ENCODE measurements at regions not wholly inside any gene's neighbourhood (a gene's known extent, or its start where the extent isn't known, plus 50 kb on each side); places are given as distances from the start of the nearest gene placed in this dataset.

DNA sequence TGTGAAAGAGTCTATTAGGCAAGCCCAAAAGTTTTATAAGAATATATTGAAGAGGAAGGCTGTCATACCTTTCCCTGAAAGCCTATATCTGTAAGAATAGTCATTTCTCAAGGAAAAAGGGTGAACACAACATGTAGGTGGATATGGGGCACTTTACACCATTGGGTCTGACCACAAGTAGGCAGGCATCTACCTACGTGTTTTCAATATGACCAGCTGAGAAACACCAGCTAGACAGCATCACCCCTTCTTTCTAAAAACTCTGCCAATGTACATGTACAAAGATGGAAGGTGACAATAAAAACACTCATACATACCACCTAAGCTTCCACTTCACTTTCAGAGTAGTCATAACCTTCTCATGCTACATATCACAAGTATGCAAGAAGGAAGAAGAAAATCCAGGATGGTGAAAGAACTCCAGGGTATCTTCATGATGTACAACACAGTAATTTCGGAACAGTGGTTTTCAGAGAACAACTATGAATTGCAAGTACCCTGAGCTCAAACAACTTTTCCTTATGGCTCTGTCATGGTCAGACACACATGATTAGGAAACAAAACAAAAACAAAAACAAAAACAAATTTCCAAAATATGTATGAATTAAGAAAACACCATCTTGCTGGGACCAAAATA is 98.5 kb upstream of the ADGRL2 start:
- no peak for TF ChIP-seq REST (IDR thresholded peaks at IDR 0.05; ENCODE audit: insufficient replicate concordance, low read depth)
- no peak for TF ChIP-seq SPI1 (IDR thresholded peaks at IDR 0.05; ENCODE audit: borderline replicate concordance, low read depth)
- TF ChIP-seq GABPA (IDR thresholded peaks at IDR 0.05; ENCODE audit: low read depth) = no peak
- TF ChIP-seq, protein P1, sequence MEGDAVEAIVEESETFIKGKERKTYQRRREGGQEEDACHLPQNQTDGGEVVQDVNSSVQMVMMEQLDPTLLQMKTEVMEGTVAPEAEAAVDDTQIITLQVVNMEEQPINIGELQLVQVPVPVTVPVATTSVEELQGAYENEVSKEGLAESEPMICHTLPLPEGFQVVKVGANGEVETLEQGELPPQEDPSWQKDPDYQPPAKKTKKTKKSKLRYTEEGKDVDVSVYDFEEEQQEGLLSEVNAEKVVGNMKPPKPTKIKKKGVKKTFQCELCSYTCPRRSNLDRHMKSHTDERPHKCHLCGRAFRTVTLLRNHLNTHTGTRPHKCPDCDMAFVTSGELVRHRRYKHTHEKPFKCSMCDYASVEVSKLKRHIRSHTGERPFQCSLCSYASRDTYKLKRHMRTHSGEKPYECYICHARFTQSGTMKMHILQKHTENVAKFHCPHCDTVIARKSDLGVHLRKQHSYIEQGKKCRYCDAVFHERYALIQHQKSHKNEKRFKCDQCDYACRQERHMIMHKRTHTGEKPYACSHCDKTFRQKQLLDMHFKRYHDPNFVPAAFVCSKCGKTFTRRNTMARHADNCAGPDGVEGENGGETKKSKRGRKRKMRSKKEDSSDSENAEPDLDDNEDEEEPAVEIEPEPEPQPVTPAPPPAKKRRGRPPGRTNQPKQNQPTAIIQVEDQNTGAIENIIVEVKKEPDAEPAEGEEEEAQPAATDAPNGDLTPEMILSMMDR (IDR thresholded peaks at IDR 0.05; ENCODE audit: insufficient read depth, low read length) = no peak
- no peak for TF ChIP-seq POLR2AphosphoS5 (IDR thresholded peaks at IDR 0.05; ENCODE audit: low read depth)
- DNase-seq (ENCODE audit: low read depth in 1 of 2, low spot score in 1 of 2) = no peak
- no peak overlapping the region for H3K27ac ChIP-seq (replicated peaks)
- no peaks in the 10 kb centered on the region for H3K27me3 ChIP-seq (ENCODE audit: insufficient read depth, poor library complexity, severe bottlenecking)
- no peak overlapping the region for H3K4me3 ChIP-seq (replicated peaks; ENCODE audit: insufficient read depth, low read length)

DNA sequence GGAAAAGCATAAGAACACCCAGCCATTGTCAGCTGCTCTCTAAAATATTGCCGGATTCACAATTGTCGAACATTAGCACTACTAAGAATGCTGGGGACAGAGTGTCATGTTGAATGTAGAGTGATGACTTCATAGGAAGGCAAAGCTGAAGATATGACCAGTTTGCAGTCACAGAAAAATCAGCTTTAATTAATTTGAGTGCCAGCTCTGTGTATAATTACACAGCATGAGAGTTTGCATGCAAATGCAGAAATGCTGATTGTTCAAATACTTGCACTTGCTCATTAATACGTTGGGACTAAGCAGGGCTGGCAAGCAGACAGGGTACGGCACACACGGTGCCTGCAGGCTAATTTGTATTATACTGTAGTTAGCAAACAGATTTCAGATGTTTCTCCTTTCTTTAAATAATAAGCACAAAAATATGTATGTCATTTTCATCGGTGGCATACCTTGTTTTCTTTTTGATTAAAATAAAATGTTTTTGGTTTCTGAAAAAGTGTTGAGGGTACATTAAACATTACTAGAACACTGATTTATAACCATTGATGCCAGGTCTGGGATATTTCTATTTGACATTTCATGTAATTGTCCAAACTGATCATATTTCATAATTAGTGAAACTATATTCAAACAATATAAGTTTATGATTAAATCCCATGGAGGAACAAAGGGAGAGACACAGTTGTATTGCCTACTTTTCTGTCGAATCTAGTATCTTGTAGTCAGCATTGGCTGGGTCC is 99.8 kb upstream of the ADGRL2 start:
- no peak for TF ChIP-seq POLR2AphosphoS5 (IDR thresholded peaks at IDR 0.05; ENCODE audit: low read depth)
- TF ChIP-seq GABPA (IDR thresholded peaks at IDR 0.05; ENCODE audit: low read depth) = no peak
- TF ChIP-seq REST (IDR thresholded peaks at IDR 0.05; ENCODE audit: insufficient replicate concordance, low read depth) = no peak
- TF ChIP-seq, protein P1 (IDR thresholded peaks at IDR 0.05; ENCODE audit: insufficient read depth, low read length) = no peak
- TF ChIP-seq SPI1 (IDR thresholded peaks at IDR 0.05; ENCODE audit: borderline replicate concordance, low read depth) = no peak
- Histone ChIP-seq H3K27ac (replicated peaks) (no peak overlapping the region), H3K4me3 (replicated peaks; ENCODE audit: insufficient read depth, low read length) (no peak overlapping the region), H3K27me3 (ENCODE audit: insufficient read depth, poor library complexity, severe bottlenecking) (no peaks in the 10 kb centered on the region)
- DNase-seq (ENCODE audit: low read depth in 1 of 2, low spot score in 1 of 2) = no peak

GRCh38 chr1:81699234-81699633 is 101.5 kb upstream of the ADGRL2 start:
- H3K27me3 ChIP-seq (ENCODE audit: insufficient read depth, poor library complexity, severe bottlenecking) = no peaks in the 10 kb centered on the region
- TF ChIP-seq POLR2AphosphoS5 (IDR thresholded peaks at IDR 0.05; ENCODE audit: low read depth) = no peak
- TF ChIP-seq REST (IDR thresholded peaks at IDR 0.05; ENCODE audit: insufficient replicate concordance, low read depth) = no peak
- TF ChIP-seq, protein P1 (IDR thresholded peaks at IDR 0.05; ENCODE audit: insufficient read depth, low read length) = no peak
- no peak for TF ChIP-seq GABPA (IDR thresholded peaks at IDR 0.05; ENCODE audit: low read depth)
- no peak for TF ChIP-seq SPI1 (IDR thresholded peaks at IDR 0.05; ENCODE audit: borderline replicate concordance, low read depth)
- no peak for DNase-seq (ENCODE audit: low read depth in 1 of 2, low spot score in 1 of 2)
- no peak overlapping the region for H3K27ac ChIP-seq (replicated peaks)
- no peak overlapping the region for H3K4me3 ChIP-seq (replicated peaks; ENCODE audit: insufficient read depth, low read length)
